Muscle layer of duodenum (tissue), 2 donors: ENCODE measurements at regions not wholly inside any gene's neighbourhood (a gene's known extent, or its start where the extent isn't known, plus 50 kb on each side); places are given as distances from the start of the nearest gene placed in this dataset.

ENCODE experiments used
- H3K27ac ChIP-seq: one replicate; pipeline ENCODE4 v1.7.0; 2013; ENCODE audit warnings: mild to moderate bottlenecking, low read length
- H3K27me3 ChIP-seq: one replicate; pipeline ENCODE4 v1.7.0; 2013; ENCODE audit warnings: low read depth, mild to moderate bottlenecking, control low read depth, low read length
- H3K36me3 ChIP-seq, 2 donors: one replicate each; pipeline ENCODE4 v1.7.0; 2013; ENCODE audit warnings: low read length in 2 of 2, control low read depth in 1 of 2, mild to moderate bottlenecking in 1 of 2; ENCODE audit not compliant: insufficient read depth in 2 of 2, control insufficient read depth in 1 of 2
- H3K4me1 ChIP-seq, 2 donors: one replicate each; pipeline ENCODE4 v1.7.0; 2013; ENCODE audit warnings: low read length in 2 of 2, mild to moderate bottlenecking in 2 of 2, control low read depth in 1 of 2, moderate library complexity in 1 of 2; ENCODE audit not compliant: insufficient read depth in 2 of 2, control insufficient read depth in 1 of 2
- H3K4me3 ChIP-seq, 2 donors: one replicate each; pipeline ENCODE4 v1.7.0; 2013; ENCODE audit warnings: low read length in 2 of 2, low read depth in 1 of 2, mild to moderate bottlenecking in 1 of 2
- H3K9me3 ChIP-seq, 2 donors: one replicate each; pipeline ENCODE4 v1.7.0; 2013; ENCODE audit warnings: low read length in 2 of 2, control low read depth in 1 of 2, mild to moderate bottlenecking in 1 of 2; ENCODE audit not compliant: control insufficient read depth in 1 of 2
- donor health status: healthy.

GRCh38 chr10:42917821-42918220, 135.2 kb downstream of the BMS1 start:
- Histone ChIP-seq H3K4me3 (no peak overlapping the region), H3K27ac (no peak overlapping the region), H3K27me3 (no peaks in the 10 kb centered on the region), H3K4me1 (no peaks in the 10 kb centered on the region), H3K9me3 (peaks cover 0 to 25% of the 10 kb centered on the region in 2 donors), H3K36me3 (no peaks in the 10 kb centered on the region)

- Histone ChIP-seq H3K4me1 (peaks cover 0 to under 1% of the 10 kb centered on the region in 2 donors), H3K9me3 (peaks cover 0 to 7% of the 10 kb centered on the region in 2 donors), H3K27me3 (no peaks in the 10 kb centered on the region), H3K4me3 (no peak overlapping the region), H3K27ac (no peak overlapping the region), H3K36me3 (no peaks in the 10 kb centered on the region)
Measured at GRCh38 chr10:42921951-42922350, 139.4 kb downstream of the BMS1 start.

DNA sequence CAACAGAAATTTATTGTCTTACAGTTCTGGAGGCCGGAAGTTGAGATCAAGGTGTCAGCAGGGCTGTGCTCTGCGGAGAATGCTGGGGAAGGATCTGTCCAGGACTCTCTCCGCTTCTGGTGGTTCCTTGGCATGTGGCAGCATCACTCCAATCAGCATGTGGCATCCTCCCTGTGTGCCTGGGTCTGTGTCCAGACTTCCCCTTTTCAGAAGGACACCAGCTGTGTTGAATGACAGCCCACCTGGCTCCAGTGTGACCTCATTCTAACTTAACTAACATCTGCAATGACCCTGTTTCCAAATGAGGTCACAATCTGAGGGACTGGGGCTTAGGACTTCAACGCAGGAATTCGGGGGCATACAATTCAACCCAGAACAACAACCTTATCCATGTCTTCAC, 141.9 kb downstream of the BMS1 start:
- Histone ChIP-seq H3K4me3 (no peak overlapping the region), H3K4me1 (peaks cover 0 to 3% of the 10 kb centered on the region in 2 donors), H3K27me3 (peaks cover 4% of the 10 kb centered on the region), H3K9me3 (peaks cover 0 to 3% of the 10 kb centered on the region in 2 donors), H3K27ac (no peak overlapping the region), H3K36me3 (no peaks in the 10 kb centered on the region)

DNA sequence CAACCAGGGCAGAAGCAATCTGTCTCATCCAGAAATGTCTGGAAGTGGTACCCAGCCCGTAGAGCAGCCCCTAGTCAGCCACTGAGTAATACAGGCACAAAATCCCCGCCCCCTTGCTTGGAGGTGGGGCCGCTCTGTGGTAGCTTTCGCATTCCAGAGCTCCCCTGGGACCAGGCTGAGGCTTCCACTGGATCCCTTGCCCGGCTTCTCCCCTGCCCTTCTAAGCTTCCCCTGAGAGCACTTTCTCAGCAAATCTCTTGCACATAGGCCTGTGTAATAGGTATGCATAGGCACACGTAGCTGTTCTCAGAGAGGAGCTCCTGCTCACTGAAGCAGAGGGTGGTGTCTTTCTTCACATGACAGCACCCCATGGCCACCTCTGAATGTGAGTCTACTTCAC, 144.2 kb downstream of the BMS1 start:
- peaks cover 12% of the 10 kb centered on the region for H3K27me3 ChIP-seq
- H3K27ac ChIP-seq = no peak overlapping the region
- peaks cover 0 to 3% of the 10 kb centered on the region in 2 donors for H3K4me1 ChIP-seq

DNA sequence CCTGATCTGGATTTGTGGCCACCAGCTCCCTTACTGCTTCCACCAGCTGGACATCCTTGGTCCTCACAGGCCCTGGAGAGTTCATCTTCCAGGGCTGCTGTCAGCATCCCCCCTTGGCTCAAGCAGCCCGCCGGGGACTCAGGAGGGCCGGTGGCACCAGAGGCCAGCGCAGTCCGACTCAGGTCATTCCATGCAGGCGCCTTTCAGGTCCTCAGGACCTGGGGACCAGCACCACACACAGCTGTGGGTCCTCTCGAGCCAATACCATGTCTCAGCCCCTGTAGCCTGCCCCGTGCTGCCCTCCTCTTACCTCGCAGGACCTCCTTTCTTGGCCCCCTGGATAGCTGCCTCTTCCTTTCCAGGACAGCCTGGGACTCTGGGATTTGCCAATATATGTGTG, 145.5 kb downstream of the BMS1 start:
- Histone ChIP-seq H3K9me3 (no peaks in the 10 kb centered on the region), H3K36me3 (no peaks in the 10 kb centered on the region), H3K27ac (no peak overlapping the region), H3K4me3 (no peak overlapping the region), H3K27me3 (peaks cover 13% of the 10 kb centered on the region), H3K4me1 (peaks cover 0 to 8% of the 10 kb centered on the region in 2 donors)

More for the DNA sequence above, 144.2 kb downstream of the BMS1 start:
- Histone ChIP-seq H3K9me3 (peaks cover 0 to 2% of the 10 kb centered on the region in 2 donors), H3K36me3 (no peaks in the 10 kb centered on the region), H3K4me3 (no peak overlapping the region)

DNA sequence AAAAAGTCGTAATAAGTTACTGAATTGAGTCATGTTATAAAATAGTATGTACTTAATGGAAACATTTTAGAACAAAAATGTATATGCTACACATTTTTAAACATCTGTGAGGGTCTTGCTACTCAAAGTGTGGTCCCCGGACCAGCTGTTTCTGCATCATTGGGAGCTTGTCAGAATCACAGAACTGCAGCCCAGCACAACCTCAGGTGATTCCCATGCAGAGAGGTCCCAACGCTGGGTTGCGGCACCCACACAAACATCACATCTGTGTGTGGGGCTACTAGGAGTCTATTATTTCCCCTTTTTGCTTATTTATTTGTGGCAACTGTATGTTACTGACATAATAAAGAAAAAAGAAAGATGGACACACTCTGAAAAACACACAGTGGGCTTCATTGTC, 146.6 kb downstream of the BMS1 start:
- peaks cover 0 to 20% of the 10 kb centered on the region in 2 donors for H3K4me1 ChIP-seq
- H3K27me3 ChIP-seq = peaks cover 22% of the 10 kb centered on the region
- no peak overlapping the region for H3K27ac ChIP-seq
- no peaks in the 10 kb centered on the region for H3K36me3 ChIP-seq
- H3K9me3 ChIP-seq = no peaks in the 10 kb centered on the region
- H3K4me3 ChIP-seq = no peak overlapping the region

DNA sequence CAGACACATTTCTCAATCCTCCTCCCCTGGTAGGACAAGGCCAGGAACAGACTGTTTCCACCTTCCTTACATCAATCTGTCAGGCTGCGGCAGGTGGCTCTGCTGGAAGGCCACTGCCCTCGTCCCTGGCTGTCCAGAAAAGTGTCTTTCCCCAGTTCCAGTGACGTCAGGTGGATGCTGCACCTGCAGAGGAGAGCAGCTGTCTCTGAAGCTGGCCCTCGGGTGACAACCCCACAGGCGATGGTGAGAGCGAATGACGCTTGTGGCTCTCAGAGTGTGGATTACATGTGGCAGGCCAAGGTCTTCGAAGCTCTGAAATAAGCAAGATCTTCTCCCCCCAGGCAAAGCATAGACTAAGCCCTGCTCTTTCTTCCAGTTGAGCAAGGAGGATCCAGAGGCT, 146.9 kb upstream of the RET start:
- H3K27me3 ChIP-seq = peaks cover 22% of the 10 kb centered on the region
- H3K4me1 ChIP-seq = peaks cover 0 to 21% of the 10 kb centered on the region in 2 donors
- no peak overlapping the region for H3K4me3 ChIP-seq
- no peak overlapping the region for H3K27ac ChIP-seq
- H3K9me3 ChIP-seq = no peaks in the 10 kb centered on the region
- no peaks in the 10 kb centered on the region for H3K36me3 ChIP-seq

GRCh38 chr10:42930516-42931192, 146.2 kb upstream of the RET start:
- Histone ChIP-seq H3K27me3 (peaks cover 22% of the 10 kb centered on the region), H3K27ac (no peak overlapping the region), H3K4me1 (peaks cover 0 to 21% of the 10 kb centered on the region in 2 donors), H3K36me3 (no peaks in the 10 kb centered on the region), H3K9me3 (no peaks in the 10 kb centered on the region), H3K4me3 (no peak overlapping the region)

DNA sequence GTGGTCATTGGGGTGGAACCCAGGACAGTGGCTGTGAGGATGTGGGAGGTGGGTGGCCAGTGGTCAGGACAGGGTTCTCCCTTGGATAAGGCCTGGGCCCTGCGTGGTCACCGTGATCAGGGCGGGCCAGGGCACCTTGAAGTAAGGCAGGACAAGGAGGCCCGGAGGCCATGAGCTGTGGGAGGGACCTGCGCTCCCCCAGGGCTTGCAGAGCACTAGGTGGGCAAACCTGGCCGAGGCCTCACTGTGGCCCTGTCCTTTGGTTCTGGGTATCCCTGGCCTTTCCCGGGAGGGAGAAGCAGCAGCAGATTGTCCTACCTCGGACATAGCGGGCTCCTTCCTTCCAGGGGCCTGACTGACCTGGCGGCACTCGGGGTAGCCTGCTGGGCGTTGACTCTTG, 144.8 kb upstream of the RET start:
- Histone ChIP-seq H3K4me3 (no peak overlapping the region), H3K36me3 (no peaks in the 10 kb centered on the region), H3K27me3 (peaks cover 22% of the 10 kb centered on the region)

DNA sequence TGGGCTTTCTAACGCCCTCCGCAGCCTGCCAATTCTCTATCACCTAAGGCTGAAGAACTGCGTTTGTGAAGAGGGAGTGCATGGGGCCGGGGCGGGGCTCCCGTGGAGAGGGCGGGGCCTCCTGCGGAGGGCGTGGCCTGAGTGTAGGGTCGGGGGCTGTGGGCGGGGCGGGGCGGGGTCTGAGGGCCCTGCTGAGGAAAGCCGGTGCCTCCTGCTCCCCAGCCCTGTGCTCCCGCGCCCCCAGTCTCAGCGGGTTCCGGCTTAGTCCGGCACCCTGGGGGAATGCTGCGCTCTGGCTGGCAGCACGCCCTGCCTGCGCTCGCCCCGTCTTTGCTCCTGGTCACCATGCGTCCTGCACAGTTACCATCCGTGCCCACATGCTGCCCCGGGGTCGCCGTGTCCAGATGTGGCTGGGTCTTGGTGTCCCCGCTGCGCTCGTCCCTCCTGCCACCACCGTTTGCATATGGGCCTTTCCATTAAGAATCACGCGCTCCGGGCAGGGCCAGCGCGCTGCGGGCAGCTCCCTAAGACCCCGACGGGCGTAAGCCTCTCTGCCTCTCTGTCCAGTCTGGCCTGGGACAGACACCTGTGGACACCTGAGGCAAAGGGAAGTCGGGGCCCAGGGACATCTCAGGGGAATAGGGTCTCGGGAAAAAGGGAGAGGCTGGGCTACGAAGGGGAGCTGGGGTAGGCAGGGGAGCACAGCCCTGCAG, 144.0 kb upstream of the RET start:
- Histone ChIP-seq H3K9me3 (no peaks in the 10 kb centered on the region), H3K4me1 (peaks cover 0 to 18% of the 10 kb centered on the region in 2 donors), H3K4me3 (peak overlapping the region in 1 of 2 donors; percentile 47), H3K27ac (no peak overlapping the region), H3K36me3 (no peaks in the 10 kb centered on the region), H3K27me3 (peaks cover 22% of the 10 kb centered on the region)

More for the DNA sequence above, 144.8 kb upstream of the RET start:
- Histone ChIP-seq H3K9me3 (no peaks in the 10 kb centered on the region), H3K4me1 (peaks cover 0 to 18% of the 10 kb centered on the region in 2 donors), H3K27ac (no peak overlapping the region)

- Histone ChIP-seq H3K4me1 (peaks cover 0 to 18% of the 10 kb centered on the region in 2 donors), H3K36me3 (no peaks in the 10 kb centered on the region), H3K27me3 (peaks cover 19% of the 10 kb centered on the region), H3K27ac (no peak overlapping the region), H3K4me3 (peak overlapping the region in 1 of 2 donors; percentile 47), H3K9me3 (no peaks in the 10 kb centered on the region)
Measured at GRCh38 chr10:42933448-42934340, 143.2 kb upstream of the RET start.
